ENCODE measurements at regions not wholly inside any gene's neighbourhood (a gene's known extent, or its start where the extent isn't known, plus 50 kb on each side); places are given as distances from the start of the nearest gene placed in this dataset.

DNA sequence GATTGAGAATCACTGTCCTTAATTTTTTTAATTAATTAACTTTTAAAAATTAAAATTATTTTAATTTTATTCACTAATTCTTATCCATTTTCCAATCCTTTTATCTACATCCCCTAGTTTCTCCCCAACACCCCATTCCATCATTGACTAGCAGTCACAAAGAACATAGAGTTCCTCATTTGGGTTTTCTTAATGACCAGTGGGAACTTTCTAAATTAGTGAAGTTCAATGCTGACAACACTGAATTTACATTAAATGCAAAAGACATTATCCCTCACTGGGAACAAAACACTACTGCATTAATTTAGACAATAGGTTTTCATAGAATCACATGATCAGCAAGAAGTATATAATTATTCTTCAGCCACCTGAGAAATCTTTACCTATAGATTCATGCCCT lies 80.6 kb upstream of the GLS start:
- H4K8ac ChIP-seq (ENCODE audit: extremely low read depth, insufficient read depth, low read length): no peak overlapping the region

More for the DNA sequence above, 80.6 kb upstream of the GLS start:
- no peak overlapping the region for H3K4ac ChIP-seq (replicated peaks; ENCODE audit: insufficient read length, low read depth, low read length)
- no peak overlapping the region for H2AFZ ChIP-seq (ENCODE audit: low read length)
- H3K27ac ChIP-seq (ENCODE audit: low read depth, low read length): no peak overlapping the region
- H3K79me2 ChIP-seq (ENCODE audit: control insufficient read depth in 1 of 2, insufficient read depth in 2 of 2, low read length in 2 of 2): no peaks in the 10 kb centered on the region
- no peaks in the 10 kb centered on the region for H3K36me3 ChIP-seq (ENCODE audit: control insufficient read depth in 2 of 4, insufficient read depth in 4 of 4, low read length in 3 of 4)
- DNase-seq (ENCODE audit: low read depth in 1 of 2, low spot score in 2 of 2) (no peak), FAIRE-seq (no peak)
- H4K91ac ChIP-seq (replicated peaks; ENCODE audit: insufficient read length, low read length): no peak overlapping the region
- H2BK120ac ChIP-seq (replicated peaks; ENCODE audit: low read depth, low read length): no peak overlapping the region
- POLR2A ChIA-PET (ENCODE audit: partially characterized antibody): no interaction called here
- peak overlapping the region; percentile 7 to 13; a peak in 2 of 4 replicates for H3K4me2 ChIP-seq (ENCODE audit: insufficient read depth in 1 of 2, low read depth in 2 of 2, low read length in 2 of 2)
- no peak overlapping the region for H4K5ac ChIP-seq (ENCODE audit: insufficient read length, low read depth, low read length)
- no peak overlapping the region for H3K23ac ChIP-seq (ENCODE audit: insufficient read length)
- H3K9me3 ChIP-seq (ENCODE audit: insufficient read depth in 2 of 2, low read depth in 1 of 2, low read length in 1 of 2): no peaks in the 10 kb centered on the region
- H3K27me3 ChIP-seq (replicated peaks in 1 of 4; ENCODE audit: control insufficient read depth in 3 of 4, extremely low read depth in 1 of 4, insufficient read depth in 3 of 4, low read length in 3 of 4): no peaks in the 10 kb centered on the region
- H3K4me3 ChIP-seq (ENCODE audit: extremely low read depth in 1 of 4, insufficient read depth in 2 of 4, low read depth in 3 of 4, low read length in 4 of 4): peak overlapping the region in 1 of 4 experiments; percentile 27; a peak in 1 of 8 replicates
- H3K9ac ChIP-seq (replicated peaks in 1 of 4; ENCODE audit: extremely low read depth in 1 of 4, low read depth in 3 of 4, low read length in 3 of 4): no peak overlapping the region
- no peak overlapping the region for H2BK15ac ChIP-seq (ENCODE audit: low read length)
- H2BK20ac ChIP-seq (ENCODE audit: low read length): no peak overlapping the region
- CTCF ChIA-PET (ENCODE audit: partially characterized antibody): interaction anchor here (1.0 to 1.4 kb wide), 3 partner anchors 15 to 21 kb away, joined by 3 read pairs; no protein-coding TSS in a partner anchor
- H3K79me1 ChIP-seq (ENCODE audit: low read depth, low read length): no peaks in the 10 kb centered on the region
- H2AK5ac ChIP-seq (ENCODE audit: low read depth, low read length): no peak overlapping the region
- H4K20me1 ChIP-seq (replicated peaks in 1 of 2; ENCODE audit: control insufficient read depth in 1 of 2, insufficient read depth in 2 of 2, low read length in 2 of 2): no peaks in the 10 kb centered on the region
- TF ChIP-seq MAFK (IDR thresholded peaks at IDR 0.05; ENCODE audit: low read depth, low read length) (no peak), YY1 (IDR thresholded peaks at IDR 0.05; ENCODE audit: low read depth, low read length) (no peak), HDAC2 (IDR thresholded peaks at IDR 0.05; ENCODE audit: borderline replicate concordance in 1 of 2, low read depth in 2 of 2, low read length in 2 of 2) (no peak)
- no peak overlapping the region for H3K18ac ChIP-seq (ENCODE audit: extremely low read depth, low read length)
- no peaks in the 10 kb centered on the region; the same call in 1 of the 2 replicates for H3K23me2 ChIP-seq (ENCODE audit: low read depth, low read length)
- H2BK5ac ChIP-seq (ENCODE audit: low read depth, low read length): no peak overlapping the region
- no peak overlapping the region for H2BK12ac ChIP-seq (ENCODE audit: low read depth, low read length)
- no peak overlapping the region for H3K56ac ChIP-seq (replicated peaks; ENCODE audit: insufficient read length, low read depth, low read length)
- no peak overlapping the region for H3K14ac ChIP-seq (ENCODE audit: insufficient read length)
- peaks cover 0 to 7% (median 4%) of the 10 kb centered on the region in 4 experiments; a peak in 6 of 7 replicates for H3K4me1 ChIP-seq (replicated peaks in 1 of 4; ENCODE audit: control insufficient read depth in 3 of 4, insufficient read depth in 4 of 4, low read length in 3 of 4)
